ENCODE measurements at regions not wholly inside any gene's neighbourhood (a gene's known extent, or its start where the extent isn't known, plus 50 kb on each side); places are given as distances from the start of the nearest gene placed in this dataset.

DNA sequence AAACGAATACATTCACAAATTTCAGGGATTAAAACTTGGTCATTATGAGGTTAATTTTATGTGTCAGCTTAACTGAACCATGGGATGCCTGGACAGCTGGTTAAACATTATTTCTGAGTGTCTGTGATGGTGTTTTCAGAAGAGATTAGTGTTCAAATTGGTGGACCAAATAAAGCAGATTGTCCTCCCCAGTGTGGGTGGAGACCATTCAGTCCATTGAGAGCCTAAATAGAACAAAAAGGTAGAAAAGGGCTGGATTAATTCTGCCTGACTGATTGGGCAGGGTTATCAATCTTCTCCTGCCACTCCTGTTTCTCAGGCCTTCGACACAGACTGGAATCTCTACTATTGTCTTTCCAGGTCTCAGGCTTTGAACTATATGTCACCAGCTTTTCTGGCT, 203.8 kb upstream of the SLITRK6 start:
- TF ChIP-seq, protein P1, sequence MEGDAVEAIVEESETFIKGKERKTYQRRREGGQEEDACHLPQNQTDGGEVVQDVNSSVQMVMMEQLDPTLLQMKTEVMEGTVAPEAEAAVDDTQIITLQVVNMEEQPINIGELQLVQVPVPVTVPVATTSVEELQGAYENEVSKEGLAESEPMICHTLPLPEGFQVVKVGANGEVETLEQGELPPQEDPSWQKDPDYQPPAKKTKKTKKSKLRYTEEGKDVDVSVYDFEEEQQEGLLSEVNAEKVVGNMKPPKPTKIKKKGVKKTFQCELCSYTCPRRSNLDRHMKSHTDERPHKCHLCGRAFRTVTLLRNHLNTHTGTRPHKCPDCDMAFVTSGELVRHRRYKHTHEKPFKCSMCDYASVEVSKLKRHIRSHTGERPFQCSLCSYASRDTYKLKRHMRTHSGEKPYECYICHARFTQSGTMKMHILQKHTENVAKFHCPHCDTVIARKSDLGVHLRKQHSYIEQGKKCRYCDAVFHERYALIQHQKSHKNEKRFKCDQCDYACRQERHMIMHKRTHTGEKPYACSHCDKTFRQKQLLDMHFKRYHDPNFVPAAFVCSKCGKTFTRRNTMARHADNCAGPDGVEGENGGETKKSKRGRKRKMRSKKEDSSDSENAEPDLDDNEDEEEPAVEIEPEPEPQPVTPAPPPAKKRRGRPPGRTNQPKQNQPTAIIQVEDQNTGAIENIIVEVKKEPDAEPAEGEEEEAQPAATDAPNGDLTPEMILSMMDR (IDR thresholded peaks at IDR 0.05; ENCODE audit: low read depth, low read length): no peak
- H3K4me3 ChIP-seq (ENCODE audit: low read depth, low read length): no peak overlapping the region

DNA sequence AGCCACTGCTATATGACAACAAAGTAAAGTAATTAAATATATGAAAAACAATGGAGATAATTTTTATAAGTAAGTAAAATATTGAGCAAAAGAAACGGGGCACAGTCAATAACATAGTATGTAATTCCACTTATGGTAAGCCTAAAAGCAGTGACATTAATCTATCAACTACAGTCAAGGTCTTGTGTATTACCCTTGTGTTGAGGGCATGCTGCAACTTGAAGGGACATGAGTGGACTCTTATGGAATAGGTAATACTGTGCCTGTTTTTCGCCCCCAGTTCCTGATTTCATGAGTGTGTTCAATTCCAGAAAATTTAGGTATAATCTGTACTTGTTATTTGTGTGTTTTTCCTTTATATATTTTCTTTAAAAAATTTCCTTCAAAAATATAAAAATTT, 201.3 kb upstream of the SLITRK6 start:
- TF ChIP-seq, protein P1 (IDR thresholded peaks at IDR 0.05; ENCODE audit: low read depth, low read length): no peak
- H3K4me3 ChIP-seq (ENCODE audit: low read depth, low read length): no peak overlapping the region

DNA sequence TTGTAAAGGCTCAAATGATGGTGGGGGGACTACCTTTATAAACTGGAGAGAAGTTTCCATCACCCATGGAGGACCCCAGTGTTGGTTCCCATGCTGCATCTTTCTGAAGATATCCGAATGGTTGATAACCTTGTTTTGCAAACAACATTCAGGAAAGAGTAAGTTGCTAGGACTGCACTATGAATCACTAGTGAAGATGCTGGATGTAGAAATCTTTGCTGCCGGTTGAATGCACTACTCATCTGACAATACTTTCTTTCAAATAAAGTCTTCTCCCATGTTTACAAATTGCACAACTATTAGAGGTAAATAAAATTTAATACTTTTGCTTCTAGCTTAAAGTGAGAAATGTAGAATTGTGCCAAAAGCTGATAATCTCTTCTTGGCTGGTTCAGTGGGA, 198.4 kb upstream of the SLITRK6 start:
- TF ChIP-seq, protein P1 (IDR thresholded peaks at IDR 0.05; ENCODE audit: low read depth, low read length): no peak

DNA sequence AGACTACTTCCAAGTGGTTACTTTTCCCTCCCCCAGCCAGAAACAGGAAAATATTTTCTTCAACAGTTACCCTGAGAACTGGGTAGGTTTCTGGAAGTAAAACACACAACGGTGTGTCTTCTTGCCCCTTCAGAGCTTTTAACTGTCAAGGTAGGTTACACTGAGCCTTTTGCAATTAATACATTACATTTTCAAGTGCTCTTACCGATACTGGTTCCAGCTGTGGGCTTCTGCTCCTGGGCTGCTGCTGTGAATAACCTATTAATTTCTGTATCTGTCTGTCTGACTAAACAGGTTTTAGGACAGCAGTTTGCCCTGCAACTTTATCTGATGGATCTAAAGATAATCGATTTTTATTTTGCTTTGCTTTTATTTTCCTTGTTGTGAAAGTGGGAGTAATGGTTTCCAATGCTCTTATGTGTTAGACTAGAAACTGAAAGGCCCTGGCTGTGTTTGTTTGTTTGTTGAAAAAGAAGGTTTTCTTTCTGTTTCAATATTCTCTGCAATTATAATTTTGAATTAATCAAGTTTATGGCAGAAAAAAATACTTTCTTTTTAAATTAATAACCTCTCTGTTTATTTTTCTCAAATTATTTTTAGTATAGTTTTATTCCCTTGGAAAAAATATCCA, 196.7 kb upstream of the SLITRK6 start:
- no peak overlapping the region for H3K4me3 ChIP-seq (ENCODE audit: low read depth, low read length)
- TF ChIP-seq, protein P1 (IDR thresholded peaks at IDR 0.05; ENCODE audit: low read depth, low read length): no peak

More for the DNA sequence above, 198.4 kb upstream of the SLITRK6 start:
- no peak overlapping the region for H3K4me3 ChIP-seq (ENCODE audit: low read depth, low read length)

DNA sequence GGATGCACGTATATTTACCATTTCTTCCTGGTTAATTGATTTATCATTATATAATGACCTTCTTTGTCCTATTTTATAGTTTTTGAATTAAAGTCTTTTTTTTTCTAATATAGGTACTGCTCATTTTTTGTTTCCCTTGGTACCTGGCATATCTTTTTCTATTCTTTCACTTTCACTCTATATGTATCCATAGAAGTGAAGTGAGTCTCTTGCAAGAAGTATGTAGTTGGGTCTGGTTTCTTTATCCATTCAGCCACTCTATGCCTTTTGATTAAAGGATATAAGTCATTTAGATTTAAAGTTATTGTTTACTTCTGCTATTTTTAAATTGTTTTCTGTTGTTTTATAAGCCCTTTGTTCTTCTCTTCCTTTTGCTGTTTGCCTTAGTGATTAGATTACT, 194.3 kb upstream of the SLITRK6 start:
- no peak overlapping the region for H3K4me3 ChIP-seq (ENCODE audit: low read depth, low read length)

DNA sequence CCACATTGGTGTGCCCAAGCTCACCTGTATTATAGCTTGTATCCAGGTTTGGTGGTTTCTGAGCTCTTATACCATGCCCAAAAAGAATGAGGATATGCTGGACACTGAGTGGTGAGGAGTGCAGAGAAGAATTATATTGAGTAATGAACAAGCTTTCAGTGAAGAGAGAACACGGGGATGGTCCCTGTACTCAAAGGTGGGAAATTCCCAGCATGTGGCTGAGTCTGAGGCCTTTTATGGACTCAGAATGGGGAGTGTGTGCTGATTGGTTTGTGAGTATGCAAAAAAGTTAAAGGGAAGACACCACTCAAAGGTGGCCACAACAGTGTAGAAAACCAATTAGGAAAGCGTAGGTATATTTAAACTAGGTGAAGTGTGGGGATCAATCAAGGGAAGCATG, 191.2 kb upstream of the SLITRK6 start:
- H3K4me3 ChIP-seq (ENCODE audit: low read depth, low read length): no peak overlapping the region
- TF ChIP-seq, protein P1 (IDR thresholded peaks at IDR 0.05; ENCODE audit: low read depth, low read length): no peak

More for the DNA sequence above, 194.3 kb upstream of the SLITRK6 start:
- TF ChIP-seq, protein P1 (IDR thresholded peaks at IDR 0.05; ENCODE audit: low read depth, low read length): no peak

DNA sequence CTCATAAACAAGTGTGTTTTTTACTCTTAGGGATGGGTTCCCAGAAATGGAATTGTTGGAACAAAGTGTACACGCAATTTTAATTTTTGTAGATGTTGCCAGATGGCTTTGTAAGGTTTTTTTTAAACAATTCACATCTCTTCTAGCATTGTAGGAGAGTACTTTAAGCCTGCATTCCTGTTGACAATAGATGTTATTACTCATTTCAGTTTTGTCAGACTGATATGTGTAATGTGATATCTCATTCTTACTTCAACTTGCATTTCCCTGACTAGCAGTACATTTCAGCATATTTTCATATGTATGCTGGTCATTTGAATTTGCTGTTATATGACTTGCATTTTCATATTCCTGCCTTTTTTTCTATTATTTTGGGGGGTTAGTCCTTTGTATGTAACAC, 186.6 kb upstream of the SLITRK6 start:
- H3K4me3 ChIP-seq (ENCODE audit: low read depth, low read length): no peak overlapping the region
- TF ChIP-seq, protein P1 (IDR thresholded peaks at IDR 0.05; ENCODE audit: low read depth, low read length): no peak
